Panc1 (cell line): ENCODE measurements at regions not wholly inside any gene's neighbourhood (a gene's known extent, or its start where the extent isn't known, plus 50 kb on each side); places are given as distances from the start of the nearest gene placed in this dataset.
A peak's percentile ranks its signal among the peaks of the same experiment; 100 is the strongest.

Experiments
- ATAC-seq: fragments of 200-7000 bp; cut with Tn5 transposase; 2 replicates; pipeline ENCODE4 v1.9.1; 2020; ENCODE audit warnings: mild to moderate bottlenecking, moderate library complexity
- BruUV-seq: library from RNA; stranded (reverse); fragments of 400-500 nt; replicated peaks from 2 replicates; lab custom pipeline; 2021; lab: Mats Ljungman, UMichigan
- CTCF ChIA-PET: fragments of 300-600 bp; sonication (Branson Sonifier 250); formaldehyde crosslinking; loops from one replicate; lab custom pipeline; 2022; ENCODE audit warnings: antibody characterized with exemption; lab: Charles Lee
- POLR2A ChIA-PET: fragments of 300-600 bp; sonication (Branson Sonifier 250); formaldehyde crosslinking; loops from one replicate; lab custom pipeline; 2022; ENCODE audit warnings: antibody characterized with exemption; lab: Charles Lee
- DNase-seq: peaks from one replicate; pipeline ENCODE4 v3.0.0-alpha.2; 2010; ENCODE audit warnings: low read depth, low spot score
- H3K27ac ChIP-seq: 2 replicates; pipeline ENCODE4 v1.5.1; 2011; ENCODE audit warnings: mild to moderate bottlenecking, low read length, inconsistent platforms
- H3K27me3 ChIP-seq: fragments of 200-500 bp; sonication (Bioruptor generic); 2 replicates; pipeline ENCODE4 v1.6.0; 2014; ENCODE audit warnings: low read length, inconsistent platforms; ENCODE audit not compliant: control insufficient read depth, insufficient read depth
- H3K36me3 ChIP-seq: fragments of 200-500 bp; sonication (Bioruptor generic); 2 replicates; pipeline ENCODE4 v1.5.1; 2014; ENCODE audit warnings: inconsistent platforms, mild to moderate bottlenecking, low read length, moderate library complexity; ENCODE audit not compliant: control insufficient read depth, insufficient read depth
- H3K4me1 ChIP-seq: 2 replicates; pipeline ENCODE4 v1.5.1; 2011; ENCODE audit warnings: inconsistent platforms, mild to moderate bottlenecking, low read length, moderate library complexity; ENCODE audit not compliant: control insufficient read depth, insufficient read depth
- H3K4me3 ChIP-seq, 2 experiments: 2 replicates each; pipeline ENCODE4 v1.5.1; 2011 to 2012; ENCODE audit warnings: low read depth in 2 of 2, low read length in 2 of 2, mild to moderate bottlenecking in 2 of 2, inconsistent platforms in 1 of 2, moderate library complexity in 1 of 2
- H3K9me3 ChIP-seq: fragments of 200-500 bp; sonication (Bioruptor generic); 2 replicates; pipeline ENCODE4 v1.5.1; 2014; ENCODE audit warnings: low read depth, mild to moderate bottlenecking, inconsistent platforms, low read length, moderate library complexity; ENCODE audit not compliant: control insufficient read depth, insufficient read depth
- CTCF ChIP-seq: fragments of 450-650 bp; IDR thresholded peaks from 2 replicates; pipeline ENCODE4 v1.5.1; 2017; ENCODE audit warnings: mild to moderate bottlenecking
- POLR2AphosphoS5 ChIP-seq: IDR thresholded peaks from 2 replicates; pipeline ENCODE4 v1.6.1; 2012; ENCODE audit warnings: mild to moderate bottlenecking, low read depth, low read length, moderate library complexity
- SIN3A ChIP-seq: IDR thresholded peaks from 2 replicates; pipeline ENCODE4 v1.6.1; 2012; ENCODE audit warnings: low read depth, mild to moderate bottlenecking, low read length, moderate library complexity, borderline replicate concordance; ENCODE audit not compliant: insufficient read depth
- in situ Hi-C: cut with HindIII; loops from 2 replicates; pipeline ENCODE4 v1.10.0; 2016; ENCODE audit warnings: low sequenced_read_pairs, low pct_unique_long_range_greater_than_20kb
- intact Hi-C: fragments of 100-400 bp; cut with micrococcal nuclease; formaldehyde crosslinking; loops from one replicate; pipeline ENCODE4 v1.10.0; 2022; ENCODE audit not compliant: unreplicated experiment
- TF ChIP-seq, protein P1 (sequence below), 2 experiments: IDR thresholded peaks; 2 replicates each; pipeline ENCODE4 v1.6.1; 2011 to 2012; ENCODE audit warnings: low read depth in 2 of 2, control low read depth in 1 of 2, low read length in 1 of 2, mild to moderate bottlenecking in 1 of 2, moderate library complexity in 1 of 2; ENCODE audit not compliant: insufficient read depth in 1 of 2

DNA sequence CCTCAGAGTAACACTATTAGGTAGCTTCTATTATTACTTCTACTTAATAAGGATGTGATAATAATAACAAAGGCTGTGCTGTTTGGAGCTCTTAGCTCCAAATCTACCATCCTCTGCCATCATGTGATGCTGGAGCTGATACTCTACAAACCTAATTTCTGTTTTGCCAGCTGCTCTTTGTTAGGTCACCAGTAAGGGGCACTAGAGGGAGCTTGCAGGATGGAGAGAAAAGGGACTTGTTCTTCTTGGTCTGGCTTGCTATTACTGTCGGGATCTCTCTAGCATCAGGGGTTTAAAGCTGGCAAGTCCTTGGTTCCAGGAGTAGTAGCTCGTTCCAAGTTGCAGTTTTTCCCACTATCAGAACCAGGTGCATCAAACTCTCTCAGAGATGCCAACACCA lies 194.9 kb upstream of the KBTBD8 start:
- DNase-seq (no peak), ATAC-seq (no peak)
- TF ChIP-seq POLR2AphosphoS5: no peak
- no peak for TF ChIP-seq SIN3A
- TF ChIP-seq CTCF: peak; percentile 17; the same call in 1 of the 2 replicates
- no peak overlapping the region for H3K27ac ChIP-seq
- H3K4me1 ChIP-seq: no peaks in the 10 kb centered on the region
- H3K9me3 ChIP-seq: no peaks in the 10 kb centered on the region
- intact Hi-C loops (no loop called here), in situ Hi-C loops (no loop called here)
- BruUV-seq: no TSS peak
- CTCF ChIA-PET: no interaction called here
- POLR2A ChIA-PET: no interaction called here
- no peaks in the 10 kb centered on the region for H3K36me3 ChIP-seq
- no peak overlapping the region for H3K4me3 ChIP-seq
- H3K27me3 ChIP-seq: no peaks in the 10 kb centered on the region

DNA sequence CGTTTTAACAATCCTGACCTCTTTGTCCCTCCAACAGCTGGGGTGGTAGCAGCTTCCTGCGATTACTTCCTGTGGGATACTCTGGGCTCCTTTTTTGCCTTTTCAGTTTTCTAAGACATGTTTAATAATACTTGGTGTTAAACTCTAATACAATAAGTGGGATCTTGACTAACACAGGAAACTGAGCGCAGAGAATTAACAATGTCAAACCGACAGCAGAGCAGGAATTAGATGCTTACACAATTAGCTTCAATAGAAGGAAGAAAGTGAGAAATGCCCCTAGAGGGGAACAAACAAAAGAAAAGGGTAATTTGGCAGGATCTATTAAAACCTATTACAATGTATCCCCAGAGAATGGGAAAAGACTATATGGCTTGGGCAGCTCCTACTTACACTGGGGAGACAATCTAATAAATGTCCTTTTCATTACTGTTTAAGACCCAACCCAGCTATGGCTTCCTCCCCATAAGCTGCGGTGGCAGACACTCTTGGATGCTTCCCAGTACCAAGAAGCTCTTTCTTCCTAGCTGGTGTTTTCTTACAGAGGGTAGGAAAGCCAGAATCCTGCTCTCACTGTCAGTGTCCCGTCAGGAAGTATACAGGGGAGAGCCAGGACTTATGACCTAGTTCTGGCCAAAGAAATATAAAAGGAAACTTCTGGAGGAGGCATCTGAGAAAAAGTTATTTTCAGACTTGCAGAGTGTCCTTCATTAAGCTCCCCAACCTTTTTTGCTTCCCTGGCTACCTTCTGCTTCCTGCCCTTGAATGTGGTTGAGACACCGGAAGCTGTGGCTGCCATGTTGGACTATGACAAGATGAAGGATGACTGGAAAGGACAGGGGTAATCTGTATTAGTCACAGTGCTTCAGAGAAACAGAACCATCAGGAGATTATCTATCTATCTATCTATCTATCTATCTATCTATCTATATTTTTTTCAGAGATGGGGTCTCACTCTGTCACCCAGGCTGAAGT lies 194.1 kb upstream of the KBTBD8 start:
- ChIA-PET POLR2A (no interaction called here), CTCF (no interaction called here)
- Histone ChIP-seq H3K4me1 (no peaks in the 10 kb centered on the region), H3K4me3 (no peak overlapping the region), H3K27me3 (no peaks in the 10 kb centered on the region), H3K36me3 (no peaks in the 10 kb centered on the region), H3K27ac (no peak overlapping the region), H3K9me3 (no peaks in the 10 kb centered on the region)
- in situ Hi-C loops (no loop called here), intact Hi-C loops (no loop called here)
- BruUV-seq: no TSS peak
- TF ChIP-seq SIN3A: no peak
- no peak for TF ChIP-seq CTCF
- TF ChIP-seq, protein P1, sequence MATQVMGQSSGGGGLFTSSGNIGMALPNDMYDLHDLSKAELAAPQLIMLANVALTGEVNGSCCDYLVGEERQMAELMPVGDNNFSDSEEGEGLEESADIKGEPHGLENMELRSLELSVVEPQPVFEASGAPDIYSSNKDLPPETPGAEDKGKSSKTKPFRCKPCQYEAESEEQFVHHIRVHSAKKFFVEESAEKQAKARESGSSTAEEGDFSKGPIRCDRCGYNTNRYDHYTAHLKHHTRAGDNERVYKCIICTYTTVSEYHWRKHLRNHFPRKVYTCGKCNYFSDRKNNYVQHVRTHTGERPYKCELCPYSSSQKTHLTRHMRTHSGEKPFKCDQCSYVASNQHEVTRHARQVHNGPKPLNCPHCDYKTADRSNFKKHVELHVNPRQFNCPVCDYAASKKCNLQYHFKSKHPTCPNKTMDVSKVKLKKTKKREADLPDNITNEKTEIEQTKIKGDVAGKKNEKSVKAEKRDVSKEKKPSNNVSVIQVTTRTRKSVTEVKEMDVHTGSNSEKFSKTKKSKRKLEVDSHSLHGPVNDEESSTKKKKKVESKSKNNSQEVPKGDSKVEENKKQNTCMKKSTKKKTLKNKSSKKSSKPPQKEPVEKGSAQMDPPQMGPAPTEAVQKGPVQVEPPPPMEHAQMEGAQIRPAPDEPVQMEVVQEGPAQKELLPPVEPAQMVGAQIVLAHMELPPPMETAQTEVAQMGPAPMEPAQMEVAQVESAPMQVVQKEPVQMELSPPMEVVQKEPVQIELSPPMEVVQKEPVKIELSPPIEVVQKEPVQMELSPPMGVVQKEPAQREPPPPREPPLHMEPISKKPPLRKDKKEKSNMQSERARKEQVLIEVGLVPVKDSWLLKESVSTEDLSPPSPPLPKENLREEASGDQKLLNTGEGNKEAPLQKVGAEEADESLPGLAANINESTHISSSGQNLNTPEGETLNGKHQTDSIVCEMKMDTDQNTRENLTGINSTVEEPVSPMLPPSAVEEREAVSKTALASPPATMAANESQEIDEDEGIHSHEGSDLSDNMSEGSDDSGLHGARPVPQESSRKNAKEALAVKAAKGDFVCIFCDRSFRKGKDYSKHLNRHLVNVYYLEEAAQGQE (IDR thresholded peaks at IDR 0.05; ENCODE audit: insufficient read depth in 1 of 2, low read depth in 2 of 2, low read length in 1 of 2): no peak
- no peak for DNase-seq
- ATAC-seq: no peak
